CD4-positive, alpha-beta T cell (primary cell): ENCODE measurements at regions not wholly inside any gene's neighbourhood (a gene's known extent, or its start where the extent isn't known, plus 50 kb on each side); places are given as distances from the start of the nearest gene placed in this dataset.

ENCODE experiments used
- ATAC-seq: fragments of 200-7000 bp; cut with Tn5 transposase; one replicate; pipeline ENCODE4 v1.10.0; 2022; ENCODE audit warnings: mild to moderate bottlenecking; ENCODE audit not compliant: poor library complexity
- CTCF ChIA-PET: fragments of 350-600 bp; sonication (Branson Sonifier 250); formaldehyde crosslinking; loops from one replicate; lab custom pipeline; 2021; ENCODE audit warnings: antibody characterized with exemption, inconsistent platforms; lab: Charles Lee
- POLR2A ChIA-PET: fragments of 350-600 bp; sonication (Branson Sonifier 250); formaldehyde crosslinking; loops from one replicate; lab custom pipeline; 2021; ENCODE audit warnings: antibody characterized with exemption, inconsistent platforms; lab: Charles Lee
- DNase-seq, 14 experiments: peaks; one replicate each; pipeline ENCODE4 v3.0.0-alpha.2; 2013 to 2020; ENCODE audit warnings: mixed read lengths in 2 of 14
- H3K27ac ChIP-seq, 2 donors: one replicate each; pipeline versions ENCODE4 v1.5.1 to v1.7.0; 2013; ENCODE audit warnings: low read length in 2 of 2, low read depth in 1 of 2, mild to moderate bottlenecking in 1 of 2
- H3K27me3 ChIP-seq, 2 experiments: 1 replicate in 1 of 2; 2 replicates in 1 of 2; pipeline versions ENCODE4 v1.6.1 to v1.7.0; 2013; ENCODE audit warnings: low read length in 2 of 2, control low read depth in 1 of 2, mild to moderate bottlenecking in 1 of 2, moderate library complexity in 1 of 2; ENCODE audit not compliant: insufficient read depth in 2 of 2, control insufficient read depth in 1 of 2
- H3K36me3 ChIP-seq: one replicate; pipeline ENCODE4 v1.6.1; 2013; ENCODE audit warnings: low read length, control low read depth; ENCODE audit not compliant: insufficient read depth
- H3K4me1 ChIP-seq: one replicate; pipeline ENCODE4 v1.6.1; 2013; ENCODE audit warnings: low read length, control low read depth; ENCODE audit not compliant: insufficient read depth
- H3K4me3 ChIP-seq: one replicate; pipeline ENCODE4 v1.5.1; 2013; ENCODE audit warnings: mild to moderate bottlenecking, low read length, moderate library complexity
- H3K9me3 ChIP-seq, 2 experiments: 1 replicate in 1 of 2; 2 replicates in 1 of 2; pipeline versions ENCODE4 v1.6.1 to v1.7.0; 2013; ENCODE audit warnings: low read length in 2 of 2, mild to moderate bottlenecking in 2 of 2, control low read depth in 1 of 2, moderate library complexity in 1 of 2; ENCODE audit not compliant: control insufficient read depth in 1 of 2, insufficient read depth in 1 of 2
- H3K27ac Mint-ChIP-seq: one replicate; pipeline ENCODE4 v1.8.0; 2020; ENCODE audit warnings: mixed read lengths
- H3K27me3 Mint-ChIP-seq: one replicate; pipeline ENCODE4 v1.8.0; 2021; ENCODE audit warnings: mixed read lengths
- H3K36me3 Mint-ChIP-seq: one replicate; pipeline ENCODE4 v1.8.0; 2021; ENCODE audit warnings: low read depth, mixed read lengths
- H3K4me1 Mint-ChIP-seq: one replicate; pipeline ENCODE4 v1.8.0; 2021; ENCODE audit warnings: low read depth, mixed read lengths
- H3K4me3 Mint-ChIP-seq: one replicate; pipeline ENCODE4 v1.8.0; 2020; ENCODE audit warnings: mild to moderate bottlenecking, mixed read lengths
- H3K9me3 Mint-ChIP-seq: one replicate; pipeline ENCODE4 v1.8.0; 2020; ENCODE audit warnings: mixed read lengths
- intact Hi-C, 2 experiments: fragments of 100-400 bp; cut with DNase I in 1 of 2; cut with micrococcal nuclease in 1 of 2; formaldehyde crosslinking; loops; one replicate each; pipeline versions ENCODE4 v1.15.1 to v1.9.0; 2023 to 2025; cut with DNase I, micrococcal nuclease
- TF ChIP-seq, protein P1 (sequence below): fragments of 200-600 bp; IDR thresholded peaks from one replicate; pipeline ENCODE4 v1.8.0; 2022; ENCODE audit warnings: antibody characterized with exemption, mild to moderate bottlenecking

DNA sequence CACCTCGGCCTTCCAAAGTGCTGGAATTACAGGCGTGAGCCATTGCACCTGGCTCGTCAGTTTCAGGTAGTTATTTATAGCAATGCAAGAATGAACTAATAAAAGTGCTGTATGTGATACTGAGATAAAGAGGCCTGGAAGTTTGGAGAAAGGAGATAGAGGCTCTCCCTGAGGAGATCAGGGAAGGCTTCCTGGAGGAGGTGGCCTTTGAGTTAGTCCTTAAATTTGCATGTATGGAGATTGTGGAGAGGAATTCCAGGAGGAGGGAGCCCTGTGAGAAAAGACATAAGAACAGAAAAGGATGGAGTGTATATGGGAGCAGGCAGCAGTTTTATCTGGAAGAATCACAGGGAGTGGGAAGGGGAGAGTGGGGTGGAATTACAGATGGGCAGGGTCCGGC lies 276.6 kb upstream of the EEF2KMT start:
- H3K4me3 Mint-ChIP-seq, result no peak overlapping the region
- CTCF ChIA-PET, result no interaction called here
- Histone ChIP-seq H3K36me3 (no peaks in the 10 kb centered on the region), H3K27me3 (peaks cover 3 to 8% of the 10 kb centered on the region in 2 experiments), H3K27ac (no peak overlapping the region), H3K9me3 (peaks cover 0 to 8% of the 10 kb centered on the region in 2 experiments), H3K4me3 (no peak overlapping the region), H3K4me1 (no peaks in the 10 kb centered on the region)
- POLR2A ChIA-PET, result no interaction called here
- DNase-seq (no peak), ATAC-seq (no peak)
- H3K9me3 Mint-ChIP-seq, result no peaks in the 10 kb centered on the region
- no peaks in the 10 kb centered on the region for H3K36me3 Mint-ChIP-seq
- no peaks in the 10 kb centered on the region for H3K4me1 Mint-ChIP-seq
- H3K27me3 Mint-ChIP-seq, result peaks cover 32% of the 10 kb centered on the region
- intact Hi-C loops, result no loop called here
- TF ChIP-seq, protein P1, sequence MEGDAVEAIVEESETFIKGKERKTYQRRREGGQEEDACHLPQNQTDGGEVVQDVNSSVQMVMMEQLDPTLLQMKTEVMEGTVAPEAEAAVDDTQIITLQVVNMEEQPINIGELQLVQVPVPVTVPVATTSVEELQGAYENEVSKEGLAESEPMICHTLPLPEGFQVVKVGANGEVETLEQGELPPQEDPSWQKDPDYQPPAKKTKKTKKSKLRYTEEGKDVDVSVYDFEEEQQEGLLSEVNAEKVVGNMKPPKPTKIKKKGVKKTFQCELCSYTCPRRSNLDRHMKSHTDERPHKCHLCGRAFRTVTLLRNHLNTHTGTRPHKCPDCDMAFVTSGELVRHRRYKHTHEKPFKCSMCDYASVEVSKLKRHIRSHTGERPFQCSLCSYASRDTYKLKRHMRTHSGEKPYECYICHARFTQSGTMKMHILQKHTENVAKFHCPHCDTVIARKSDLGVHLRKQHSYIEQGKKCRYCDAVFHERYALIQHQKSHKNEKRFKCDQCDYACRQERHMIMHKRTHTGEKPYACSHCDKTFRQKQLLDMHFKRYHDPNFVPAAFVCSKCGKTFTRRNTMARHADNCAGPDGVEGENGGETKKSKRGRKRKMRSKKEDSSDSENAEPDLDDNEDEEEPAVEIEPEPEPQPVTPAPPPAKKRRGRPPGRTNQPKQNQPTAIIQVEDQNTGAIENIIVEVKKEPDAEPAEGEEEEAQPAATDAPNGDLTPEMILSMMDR, result no peak
- no peak overlapping the region for H3K27ac Mint-ChIP-seq

DNA sequence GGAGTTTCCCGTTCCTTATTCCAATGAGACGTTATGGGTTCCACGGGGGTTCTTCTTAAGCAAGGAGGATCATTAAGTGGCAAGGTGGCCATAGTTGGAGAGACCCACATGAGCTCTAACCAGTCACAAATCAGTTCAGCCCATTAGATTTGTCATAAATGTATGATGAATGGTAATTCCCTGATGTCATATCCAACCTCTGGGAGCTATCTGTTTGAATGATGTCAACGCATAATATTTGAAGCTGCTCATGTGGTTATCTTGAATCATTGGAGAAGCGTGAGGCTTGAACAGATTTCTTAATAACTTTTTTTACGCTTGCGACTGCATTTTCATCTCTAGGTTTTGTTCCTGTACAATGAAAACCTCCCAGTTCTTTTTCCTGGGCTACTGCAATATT lies 270.4 kb upstream of the EEF2KMT start:
- Histone ChIP-seq H3K4me3 (no peak overlapping the region), H3K36me3 (no peaks in the 10 kb centered on the region), H3K4me1 (no peaks in the 10 kb centered on the region), H3K27me3 (peaks cover 0 to 4% of the 10 kb centered on the region in 2 experiments), H3K27ac (no peak overlapping the region), H3K9me3 (no peaks in the 10 kb centered on the region)
- no peak overlapping the region for H3K4me3 Mint-ChIP-seq
- TF ChIP-seq, protein P1, result no peak
- H3K9me3 Mint-ChIP-seq, result no peaks in the 10 kb centered on the region
- no peaks in the 10 kb centered on the region for H3K4me1 Mint-ChIP-seq
- no peaks in the 10 kb centered on the region for H3K36me3 Mint-ChIP-seq
- no peak overlapping the region for H3K27ac Mint-ChIP-seq
- DNase-seq (no peak), ATAC-seq (no peak)
- H3K27me3 Mint-ChIP-seq, result peaks cover 23% of the 10 kb centered on the region
- intact Hi-C loops, result no loop called here
- ChIA-PET POLR2A (no interaction called here), CTCF (no interaction called here)

DNA sequence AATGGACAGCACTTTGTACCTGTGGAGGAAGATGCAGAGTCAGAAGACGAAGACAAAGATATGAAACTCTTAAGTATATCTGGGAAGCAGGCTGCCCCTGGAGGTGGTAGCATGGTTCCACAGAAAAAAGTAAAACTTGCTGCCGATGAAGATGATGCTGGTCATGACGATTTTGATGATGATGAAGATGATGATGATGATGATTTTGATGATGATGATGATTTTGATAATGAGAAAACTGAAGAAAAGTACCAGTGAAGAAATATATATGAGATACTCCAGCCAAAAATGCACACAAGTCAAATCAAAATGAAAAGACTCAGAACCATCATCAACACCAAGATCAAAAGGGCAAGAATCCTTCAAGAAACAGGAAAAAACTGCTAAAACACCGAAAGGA lies 268.5 kb upstream of the EEF2KMT start:
- TF ChIP-seq, protein P1, result no peak
- POLR2A ChIA-PET, result no interaction called here
- CTCF ChIA-PET, result no interaction called here
- Histone ChIP-seq H3K27ac (no peak overlapping the region), H3K4me3 (no peak overlapping the region), H3K4me1 (no peaks in the 10 kb centered on the region), H3K27me3 (peaks cover 0 to 4% of the 10 kb centered on the region in 2 experiments), H3K36me3 (no peaks in the 10 kb centered on the region), H3K9me3 (no peaks in the 10 kb centered on the region)
- no peak for ATAC-seq
- Mint-ChIP-seq H3K9me3 (no peaks in the 10 kb centered on the region), H3K27ac (no peak overlapping the region), H3K36me3 (no peaks in the 10 kb centered on the region), H3K4me1 (no peaks in the 10 kb centered on the region), H3K4me3 (no peak overlapping the region), H3K27me3 (peaks cover 17% of the 10 kb centered on the region)
- no peak for DNase-seq
- intact Hi-C loops, result no loop called here
